ENCODE measurements at regions not wholly inside any gene's neighbourhood (a gene's known extent, or its start where the extent isn't known, plus 50 kb on each side); places are given as distances from the start of the nearest gene placed in this dataset.

DNA sequence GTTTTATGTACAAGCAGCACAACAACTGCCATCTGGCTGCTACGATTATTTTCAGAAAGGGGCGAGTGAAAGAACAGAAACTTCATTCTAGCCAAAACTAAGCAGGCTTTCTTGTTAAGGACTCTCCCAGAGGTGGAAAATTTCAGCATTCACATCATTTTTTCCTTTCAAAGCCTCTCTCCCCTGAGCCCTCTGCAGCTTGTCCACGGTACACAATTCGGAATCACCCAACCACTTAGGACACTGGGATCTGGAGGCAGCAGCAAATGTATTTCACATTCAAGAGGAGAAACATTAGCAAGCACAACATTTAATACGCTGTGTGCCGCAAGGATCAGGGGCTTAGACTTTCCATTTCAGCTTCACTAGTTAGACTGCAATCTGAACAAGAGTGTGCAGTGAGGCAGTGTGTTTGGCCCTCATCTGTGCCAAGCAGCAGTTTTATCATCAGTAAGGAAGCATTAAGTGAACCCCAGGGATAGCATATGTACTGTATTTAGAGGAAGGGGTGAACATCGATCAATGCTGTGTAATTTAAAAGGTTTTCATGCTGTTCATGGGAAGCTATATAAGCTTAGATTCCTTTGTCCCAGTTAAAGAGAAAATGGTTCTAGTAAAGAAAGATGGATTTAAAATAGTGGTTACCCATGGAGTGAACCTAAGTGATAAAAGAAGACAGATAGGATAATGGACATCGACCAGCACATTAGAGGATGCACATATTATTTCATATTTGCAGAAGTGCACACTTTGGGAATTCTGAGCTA is 504.9 kb downstream of the TBL1XR1 start:
- H3K27me3 ChIP-seq (ENCODE audit: control insufficient read depth in 2 of 2, insufficient read depth in 2 of 2, low read length in 2 of 2), result no peaks in the 10 kb centered on the region; a peak in 1 of 5 replicates
- FAIRE-seq, result no peak
- no peaks in the 10 kb centered on the region for H3K79me2 ChIP-seq (ENCODE audit: control insufficient read depth, insufficient read depth, low read length)
- no peaks in the 10 kb centered on the region; the same call in 1 of the 2 replicates for H3K9me3 ChIP-seq (replicated peaks; ENCODE audit: control insufficient read depth, insufficient read depth, low read depth, low read length)
- no TSS peak for BruUV-seq (replicated peaks)
- H3K4me2 ChIP-seq (ENCODE audit: insufficient read depth, low read length), result no peak overlapping the region
- no peak overlapping the region for H2AFZ ChIP-seq (ENCODE audit: low read depth, low read length)
- peaks cover 0 to under 1% of the 10 kb centered on the region in 2 experiments; a peak in 2 of 5 replicates for H3K4me1 ChIP-seq (replicated peaks in 1 of 2; ENCODE audit: control insufficient read depth in 2 of 2, insufficient read depth in 2 of 2, low read length in 2 of 2)
- H3K9ac ChIP-seq (ENCODE audit: insufficient read depth in 1 of 2, low read depth in 2 of 2, low read length in 2 of 2), result no peak overlapping the region
- WGBS (ENCODE audit: insufficient coverage, low coverage, missing lambda C conversion rate), result 0% methylated on average over 8 of the region's 8 CpGs
- in situ Hi-C loops (cut with MboI) (no loop called here), intact Hi-C loops (cut with micrococcal nuclease) (no loop called here)
- DNase-seq (ENCODE audit: extremely low read depth in 1 of 4, low spot score in 3 of 4), result no peak
- no peak overlapping the region for H3K27ac ChIP-seq (ENCODE audit: extremely low read depth, low read depth, low read length)
- POLR2A ChIA-PET, result no interaction called here
- no peaks in the 10 kb centered on the region for H4K20me1 ChIP-seq (replicated peaks; ENCODE audit: control insufficient read depth, insufficient read depth, low read length)
- no peaks in the 10 kb centered on the region for H3K36me3 ChIP-seq (ENCODE audit: control insufficient read depth, insufficient read depth, low read length)
- no peaks in the 10 kb centered on the region for H3K9me1 ChIP-seq (ENCODE audit: control insufficient read depth, insufficient read depth, low read length)
- H3K4me3 ChIP-seq, result no peak overlapping the region
- ATAC-seq, result no peak
- CTCF ChIA-PET (ENCODE audit: low intra/inter-chr PET ratio), result no interaction called here
- no peak for TF ChIP-seq KAT7 (CRISPR knock-in tag; IDR thresholded peaks at IDR 0.05; ENCODE audit: borderline replicate concordance)
- TF ChIP-seq, protein P1, sequence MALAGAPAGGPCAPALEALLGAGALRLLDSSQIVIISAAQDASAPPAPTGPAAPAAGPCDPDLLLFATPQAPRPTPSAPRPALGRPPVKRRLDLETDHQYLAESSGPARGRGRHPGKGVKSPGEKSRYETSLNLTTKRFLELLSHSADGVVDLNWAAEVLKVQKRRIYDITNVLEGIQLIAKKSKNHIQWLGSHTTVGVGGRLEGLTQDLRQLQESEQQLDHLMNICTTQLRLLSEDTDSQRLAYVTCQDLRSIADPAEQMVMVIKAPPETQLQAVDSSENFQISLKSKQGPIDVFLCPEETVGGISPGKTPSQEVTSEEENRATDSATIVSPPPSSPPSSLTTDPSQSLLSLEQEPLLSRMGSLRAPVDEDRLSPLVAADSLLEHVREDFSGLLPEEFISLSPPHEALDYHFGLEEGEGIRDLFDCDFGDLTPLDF (CRISPR knock-in tag; IDR thresholded peaks at IDR 0.05), result no peak
- no peak for TF ChIP-seq LEF1 (IDR thresholded peaks at IDR 0.05)
- TF ChIP-seq, protein P2, sequence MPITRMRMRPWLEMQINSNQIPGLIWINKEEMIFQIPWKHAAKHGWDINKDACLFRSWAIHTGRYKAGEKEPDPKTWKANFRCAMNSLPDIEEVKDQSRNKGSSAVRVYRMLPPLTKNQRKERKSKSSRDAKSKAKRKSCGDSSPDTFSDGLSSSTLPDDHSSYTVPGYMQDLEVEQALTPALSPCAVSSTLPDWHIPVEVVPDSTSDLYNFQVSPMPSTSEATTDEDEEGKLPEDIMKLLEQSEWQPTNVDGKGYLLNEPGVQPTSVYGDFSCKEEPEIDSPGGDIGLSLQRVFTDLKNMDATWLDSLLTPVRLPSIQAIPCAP (CRISPR knock-in tag; IDR thresholded peaks at IDR 0.05; ENCODE audit: borderline replicate concordance), result no peak
- TF ChIP-seq, protein P3, sequence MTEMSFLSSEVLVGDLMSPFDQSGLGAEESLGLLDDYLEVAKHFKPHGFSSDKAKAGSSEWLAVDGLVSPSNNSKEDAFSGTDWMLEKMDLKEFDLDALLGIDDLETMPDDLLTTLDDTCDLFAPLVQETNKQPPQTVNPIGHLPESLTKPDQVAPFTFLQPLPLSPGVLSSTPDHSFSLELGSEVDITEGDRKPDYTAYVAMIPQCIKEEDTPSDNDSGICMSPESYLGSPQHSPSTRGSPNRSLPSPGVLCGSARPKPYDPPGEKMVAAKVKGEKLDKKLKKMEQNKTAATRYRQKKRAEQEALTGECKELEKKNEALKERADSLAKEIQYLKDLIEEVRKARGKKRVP (CRISPR knock-in tag; IDR thresholded peaks at IDR 0.05), result no peak
- TF ChIP-seq ZBTB17 (CRISPR knock-in tag; IDR thresholded peaks at IDR 0.05), result no peak
- TF ChIP-seq TCF3 (CRISPR knock-in tag; IDR thresholded peaks at IDR 0.05), result no peak
- TF ChIP-seq, protein P4, sequence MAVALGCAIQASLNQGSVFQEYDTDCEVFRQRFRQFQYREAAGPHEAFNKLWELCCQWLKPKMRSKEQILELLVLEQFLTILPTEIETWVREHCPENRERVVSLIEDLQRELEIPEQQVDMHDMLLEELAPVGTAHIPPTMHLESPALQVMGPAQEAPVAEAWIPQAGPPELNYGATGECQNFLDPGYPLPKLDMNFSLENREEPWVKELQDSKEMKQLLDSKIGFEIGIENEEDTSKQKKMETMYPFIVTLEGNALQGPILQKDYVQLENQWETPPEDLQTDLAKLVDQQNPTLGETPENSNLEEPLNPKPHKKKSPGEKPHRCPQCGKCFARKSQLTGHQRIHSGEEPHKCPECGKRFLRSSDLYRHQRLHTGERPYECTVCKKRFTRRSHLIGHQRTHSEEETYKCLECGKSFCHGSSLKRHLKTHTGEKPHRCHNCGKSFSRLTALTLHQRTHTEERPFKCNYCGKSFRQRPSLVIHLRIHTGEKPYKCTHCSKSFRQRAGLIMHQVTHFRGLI (CRISPR knock-in tag; IDR thresholded peaks at IDR 0.05), result no peak

Measured in K562 (cell line).